ENCODE measurements at regions not wholly inside any gene's neighbourhood (a gene's known extent, or its start where the extent isn't known, plus 50 kb on each side); places are given as distances from the start of the nearest gene placed in this dataset.

DNA sequence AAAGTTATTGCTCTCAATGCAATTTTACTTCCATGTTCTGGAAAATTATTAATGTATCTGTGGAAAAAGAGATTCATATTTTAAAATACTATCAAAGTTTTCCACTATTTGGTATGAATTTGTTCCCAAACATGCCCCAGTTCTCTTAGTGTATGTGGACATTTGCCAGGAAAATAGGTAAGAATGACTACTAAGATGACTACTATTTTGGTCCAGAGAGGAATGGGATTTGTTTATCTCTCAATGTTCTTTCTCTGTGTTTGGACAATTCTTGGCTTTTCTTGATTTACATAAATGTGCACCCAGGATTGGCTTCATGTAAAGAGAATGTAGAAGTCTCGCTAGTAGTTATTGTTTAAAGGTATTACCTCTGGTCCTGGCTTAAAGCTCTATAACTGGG lies 60.3 kb upstream of the POT1 start:
- TF ChIP-seq ZFP30 (CRISPR knock-in tag; IDR thresholded peaks at IDR 0.05) (no peak), PATZ1 (CRISPR knock-in tag; IDR thresholded peaks at IDR 0.05; ENCODE audit: borderline replicate concordance) (no peak)
